Body of pancreas (tissue), 4 donors: ENCODE measurements at regions not wholly inside any gene's neighbourhood (a gene's known extent, or its start where the extent isn't known, plus 50 kb on each side); places are given as distances from the start of the nearest gene placed in this dataset.

Experiments used
- CTCF ChIP-seq, 7 experiments: fragments of 450-650 bp in 4 of 7; fragments of 200-600 bp in 3 of 7; sonication (generic) in 3 of 7; IDR thresholded peaks; one replicate each; pipeline ENCODE4 v1.5.1; 2016 to 2019; ENCODE audit warnings: antibody characterized with exemption in 7 of 7
- POLR2A ChIP-seq, 3 donors: fragments of 450-650 bp; IDR thresholded peaks; one replicate each; pipeline ENCODE4 v1.6.1; 2016; ENCODE audit warnings: antibody characterized with exemption in 3 of 3, mild to moderate bottlenecking in 2 of 3

GRCh38 chr5:56309262-56309826 is 76.2 kb upstream of the ANKRD55 start:
- TF ChIP-seq POLR2A (IDR thresholded peaks at IDR 0.05) (no peak), CTCF (IDR thresholded peaks at IDR 0.05) (no peak)
